Endothelial cell of umbilical vein (primary cell): ENCODE measurements at regions not wholly inside any gene's neighbourhood (a gene's known extent, or its start where the extent isn't known, plus 50 kb on each side); places are given as distances from the start of the nearest gene placed in this dataset.

Experiments used
- BruUV-seq: library from RNA; stranded (reverse); fragments of 400-500 nt; replicated peaks from 2 replicates; lab custom pipeline; 2021; lab: Mats Ljungman, UMichigan
- CTCF ChIA-PET: fragments of 300-600, 350-600 bp; sonication (Branson Sonifier 250); formaldehyde crosslinking; loops from one replicate; lab custom pipeline; 2021; ENCODE audit warnings: antibody characterized with exemption, inconsistent platforms; lab: Charles Lee
- POLR2A ChIA-PET: fragments of 300-600, 350-600 bp; sonication (Branson Sonifier 250); formaldehyde crosslinking; loops from one replicate; lab custom pipeline; 2021; ENCODE audit warnings: antibody characterized with exemption, inconsistent platforms; lab: Charles Lee
- DNase-seq: peaks from one replicate; pipeline ENCODE4 v3.0.0-alpha.2; 2011; ENCODE audit warnings: low read depth, low spot score
- FAIRE-seq: peaks from 2 replicates; lab custom pipeline; 2011; peaks lifted over from hg19 to GRCh38; lab: Jason Lieb, UNC
- H2AFZ ChIP-seq: 2 replicates; pipeline ENCODE4 v1.6.0; 2012; ENCODE audit warnings: low read depth, low read length, control low read depth, inconsistent platforms
- H3K27ac ChIP-seq: 2 replicates; pipeline ENCODE4 v1.5.1; 2011; ENCODE audit warnings: low read depth, mild to moderate bottlenecking, control low read depth, low read length, moderate library complexity; ENCODE audit not compliant: insufficient read depth
- H3K27me3 ChIP-seq, 2 experiments: 2 replicates each; pipeline versions ENCODE4 v1.6.0 to v1.6.1; 2011; ENCODE audit warnings: low read length in 2 of 2, mixed read lengths in 1 of 2; ENCODE audit not compliant: control insufficient read depth in 2 of 2, insufficient read depth in 2 of 2
- H3K36me3 ChIP-seq, 2 experiments: 2 replicates in 1 of 2; 3 replicates in 1 of 2; pipeline ENCODE4 v1.5.1; 2011; ENCODE audit warnings: low read length in 2 of 2, mild to moderate bottlenecking in 1 of 2, moderate library complexity in 1 of 2; ENCODE audit not compliant: control insufficient read depth in 2 of 2, insufficient read depth in 2 of 2; ENCODE audit errors: extremely low read depth in 1 of 2
- H3K4me1 ChIP-seq: 3 replicates; pipeline ENCODE4 v1.5.1; 2011; ENCODE audit warnings: mild to moderate bottlenecking, low read length; ENCODE audit not compliant: control insufficient read depth, insufficient read depth; ENCODE audit errors: extremely low read depth
- H3K4me2 ChIP-seq: 2 replicates; pipeline ENCODE4 v1.6.1; 2011; ENCODE audit warnings: low read length, control low read depth, mixed read lengths; ENCODE audit not compliant: insufficient read depth
- H3K4me3 ChIP-seq, 3 experiments: fragments of 200-600 bp in 1 of 3; sonication (generic), shearing (Covaris generic) in 1 of 3; replicated peaks in 1 of 3; 2 replicates each; pipeline ENCODE4 v1.5.1; 2011 to 2016; ENCODE audit warnings: control low read depth in 3 of 3, low read length in 3 of 3, mild to moderate bottlenecking in 2 of 3, inconsistent platforms in 1 of 3, low read depth in 1 of 3, moderate library complexity in 1 of 3; ENCODE audit not compliant: insufficient read depth in 1 of 3
- H3K79me2 ChIP-seq: 2 replicates; pipeline ENCODE4 v1.6.0; 2012; ENCODE audit warnings: low read length, inconsistent platforms; ENCODE audit not compliant: control insufficient read depth, insufficient read depth
- H3K9ac ChIP-seq: replicated peaks from 2 replicates; pipeline ENCODE3; 2011; ENCODE audit warnings: low read length, control low read depth; ENCODE audit not compliant: insufficient read depth; ENCODE audit errors: extremely low read depth
- H3K9me1 ChIP-seq: replicated peaks from 3 replicates; pipeline ENCODE4 v1.6.0; 2011; ENCODE audit warnings: mild to moderate bottlenecking, low read length; ENCODE audit not compliant: control insufficient read depth, insufficient read depth; ENCODE audit errors: extremely low read depth
- H3K9me3 ChIP-seq: replicated peaks from 2 replicates; pipeline ENCODE4 v1.5.1; 2012; ENCODE audit warnings: low read length, inconsistent platforms; ENCODE audit not compliant: control insufficient read depth, insufficient read depth
- H4K20me1 ChIP-seq: replicated peaks from 2 replicates; pipeline ENCODE3; 2011; ENCODE audit warnings: mild to moderate bottlenecking, low read length; ENCODE audit not compliant: control insufficient read depth, insufficient read depth; ENCODE audit errors: extremely low read depth
- CTCF ChIP-seq, 2 donors: IDR thresholded peaks; 1 replicate in 1 of 2; 2 replicates in 1 of 2; pipeline ENCODE4 v1.5.1; 2011; ENCODE audit warnings: low read length in 2 of 2, mild to moderate bottlenecking in 2 of 2, moderate library complexity in 2 of 2, control low read depth in 1 of 2, inconsistent platforms in 1 of 2, low read depth in 1 of 2; ENCODE audit not compliant: insufficient read depth in 1 of 2; ENCODE audit errors: extremely low read depth in 1 of 2
- EZH2 ChIP-seq: IDR thresholded peaks from 2 replicates; pipeline ENCODE4 v1.6.1; 2012; ENCODE audit warnings: borderline replicate concordance, low read depth, mild to moderate bottlenecking, moderate library complexity, low read length, inconsistent platforms; ENCODE audit not compliant: severe bottlenecking
- FOS ChIP-seq: IDR thresholded peaks from 2 replicates; pipeline ENCODE4 v1.6.1; 2011; ENCODE audit warnings: mild to moderate bottlenecking, low read length, moderate library complexity, borderline replicate concordance; ENCODE audit not compliant: insufficient read depth
- GATA2 ChIP-seq: IDR thresholded peaks from 2 replicates; pipeline ENCODE4 v1.7.0; 2011; ENCODE audit warnings: low read depth, mild to moderate bottlenecking, moderate library complexity, mixed read lengths, low read length; ENCODE audit not compliant: insufficient read length, insufficient read depth
- JUN ChIP-seq: IDR thresholded peaks from 2 replicates; pipeline ENCODE4 v1.6.1; 2011; ENCODE audit warnings: borderline replicate concordance, low read depth; ENCODE audit not compliant: insufficient read length, insufficient read depth
- MAX ChIP-seq: IDR thresholded peaks from 2 replicates; pipeline ENCODE4 v1.6.1; 2011; ENCODE audit not compliant: insufficient read depth, insufficient read length
- MYC ChIP-seq: IDR thresholded peaks from one replicate; pipeline ENCODE4 v1.6.1; 2011; ENCODE audit warnings: mild to moderate bottlenecking, low read depth, low read length
- POLR2A ChIP-seq: IDR thresholded peaks from 2 replicates; pipeline ENCODE4 v1.6.1; 2012; ENCODE audit warnings: low read depth, mild to moderate bottlenecking, control low read depth, low read length
- POLR2AphosphoS5 ChIP-seq: IDR thresholded peaks from 2 replicates; pipeline ENCODE4 v1.6.1; 2012; ENCODE audit warnings: low read depth, mild to moderate bottlenecking, control low read depth, low read length, moderate library complexity; ENCODE audit not compliant: insufficient read depth
- dilution Hi-C: fragments of 300-500 bp; cut with MboI; formaldehyde crosslinking; loops from one replicate; pipeline ENCODE4 v1.15.0; 2019; ENCODE audit warnings: low sequenced_read_pairs; ENCODE audit not compliant: extremely low pct_ligation_motif_present
- intact Hi-C: fragments of 100-400 bp; cut with micrococcal nuclease; formaldehyde crosslinking; loops from one replicate; pipeline ENCODE4 v1.10.0; 2022

- Histone ChIP-seq H3K9me1 (no peaks in the 10 kb centered on the region), H3K36me3 (no peaks in the 10 kb centered on the region), H3K4me2 (no peak overlapping the region), H3K27ac (no peak overlapping the region), H3K4me3 (no peak overlapping the region), H3K4me1 (no peaks in the 10 kb centered on the region), H2AFZ (no peak overlapping the region), H4K20me1 (no peaks in the 10 kb centered on the region), H3K9ac (no peak overlapping the region), H3K27me3 (no peaks in the 10 kb centered on the region), H3K9me3 (no peaks in the 10 kb centered on the region), H3K79me2 (no peaks in the 10 kb centered on the region)
- ChIA-PET POLR2A (no interaction called here), CTCF (interaction anchor here (1.0 kb wide), 1 partner anchor 9 kb away, joined by 3 read pairs; no protein-coding TSS in a partner anchor)
- no TSS peak for BruUV-seq
- no peak for TF ChIP-seq EZH2
- TF ChIP-seq MAX, result no peak
- TF ChIP-seq FOS, result no peak
- DNase-seq (no peak), FAIRE-seq (no peak)
- intact Hi-C loops (loop anchor here (1.0 kb wide), 1 partner anchor 34 kb away; no protein-coding TSS in a partner anchor), dilution Hi-C loops (no loop called here)
Observed at GRCh38 chr7:142308918-142309317, 51.1 kb upstream of the PRSS58 start.

GRCh38 chr7:142308326-142308725 is 50.5 kb upstream of the PRSS58 start:
- H3K4me1 ChIP-seq, result no peaks in the 10 kb centered on the region
- no peak overlapping the region for H2AFZ ChIP-seq
- H3K36me3 ChIP-seq, result no peaks in the 10 kb centered on the region
- no peaks in the 10 kb centered on the region for H3K27me3 ChIP-seq
- TF ChIP-seq EZH2 (no peak), CTCF (IDR thresholded peaks at IDR 0.05; ENCODE audit: extremely low read depth in 1 of 2, insufficient read depth in 1 of 2, low read depth in 1 of 2, low read length in 2 of 2) (no peak), POLR2AphosphoS5 (no peak), FOS (no peak), MYC (no peak), GATA2 (no peak), POLR2A (no peak), MAX (no peak), JUN (no peak)
- H3K79me2 ChIP-seq, result no peaks in the 10 kb centered on the region
- no TSS peak for BruUV-seq
- FAIRE-seq, result no peak
- ChIA-PET POLR2A (no interaction called here), CTCF (interaction anchor here (1.0 kb wide), 1 partner anchor 10 kb away, joined by 3 read pairs; no protein-coding TSS in a partner anchor)
- H3K27ac ChIP-seq, result no peak overlapping the region
- intact Hi-C loops (no loop called here), dilution Hi-C loops (no loop called here)
- H3K9me1 ChIP-seq, result no peaks in the 10 kb centered on the region
- no peak overlapping the region for H3K4me2 ChIP-seq
- no peaks in the 10 kb centered on the region for H4K20me1 ChIP-seq
- no peak overlapping the region for H3K4me3 ChIP-seq
- no peak for DNase-seq
- no peak overlapping the region for H3K9ac ChIP-seq
- no peaks in the 10 kb centered on the region for H3K9me3 ChIP-seq
